Muscle of back (tissue), 3 donors: ENCODE measurements at regions not wholly inside any gene's neighbourhood (a gene's known extent, or its start where the extent isn't known, plus 50 kb on each side); places are given as distances from the start of the nearest gene placed in this dataset.
A peak's percentile ranks its signal among the peaks of the same experiment; 100 is the strongest.
"Not testable (repeated sequence)": the region's sequence is repeated elsewhere in the genome, so short reads cannot be mapped to it uniquely, and the experiment has no call there.

Experiments
- DNase-seq, 3 donors: peaks; one replicate each; pipeline versions ENCODE4 v3.0.0 to v3.0.0-alpha.2; 2013

- DNase-seq: not testable (repeated sequence)
Observed at GRCh38 chr1:146883190-146883589, 54.9 kb upstream of the NBPF12 start.

GRCh38 chr1:146881096-146881495 is 57.0 kb upstream of the NBPF12 start:
- not testable (repeated sequence) for DNase-seq

- DNase-seq: not testable (repeated sequence)
Observed at GRCh38 chr1:146863799-146864319, 74.3 kb upstream of the NBPF12 start.

GRCh38 chr1:146853147-146853546 is 85.0 kb upstream of the NBPF12 start:
- DNase-seq: not testable (repeated sequence)

- not testable (repeated sequence) for DNase-seq
Observed at GRCh38 chr1:146850352-146850889, 87.7 kb upstream of the NBPF12 start.

DNA sequence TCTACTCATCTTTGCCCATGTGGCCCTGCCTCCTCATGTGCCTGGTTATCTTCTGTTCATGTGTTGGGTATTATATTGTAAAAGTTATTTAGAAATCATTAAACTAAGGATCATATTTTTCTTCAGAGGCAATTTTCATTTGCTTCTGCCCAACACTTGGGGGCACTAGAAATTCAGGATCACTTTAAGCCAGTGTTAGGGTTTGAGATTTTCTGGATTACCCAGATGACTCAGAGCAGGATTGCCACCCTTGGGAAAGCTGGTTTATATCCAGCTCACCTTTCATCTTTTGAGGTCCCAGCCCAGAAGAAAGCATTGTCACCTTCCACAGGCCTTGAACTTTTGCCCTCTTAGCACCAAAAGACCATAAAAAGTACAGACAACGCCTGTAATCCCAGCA is 99.4 kb upstream of the NBPF12 start:
- not testable (repeated sequence) for DNase-seq

- DNase-seq: not testable (repeated sequence)
Observed at GRCh38 chr1:146826957-146827356, 111.2 kb upstream of the NBPF12 start.

DNA sequence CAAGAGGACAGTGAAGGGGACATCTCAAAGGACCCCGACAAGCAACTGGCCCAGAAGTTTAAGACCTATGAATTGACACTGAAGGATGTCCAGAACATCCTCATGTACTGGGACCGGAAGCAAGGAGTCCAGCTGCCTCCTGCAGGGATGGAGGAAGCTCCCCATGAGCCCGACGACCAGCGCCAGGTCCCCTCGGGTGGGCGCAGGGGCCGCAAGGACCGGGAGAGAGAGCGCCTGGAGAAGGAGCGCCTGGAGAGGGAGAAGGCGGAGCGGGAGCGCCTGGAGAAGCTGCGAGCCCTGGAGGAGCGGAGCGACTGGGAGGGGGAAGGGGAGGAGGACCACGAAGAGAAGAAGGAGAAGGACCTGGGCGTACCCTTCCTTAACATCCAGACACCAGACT is 143.9 kb upstream of the NBPF12 start:
- DNase-seq: not testable (repeated sequence)

DNA sequence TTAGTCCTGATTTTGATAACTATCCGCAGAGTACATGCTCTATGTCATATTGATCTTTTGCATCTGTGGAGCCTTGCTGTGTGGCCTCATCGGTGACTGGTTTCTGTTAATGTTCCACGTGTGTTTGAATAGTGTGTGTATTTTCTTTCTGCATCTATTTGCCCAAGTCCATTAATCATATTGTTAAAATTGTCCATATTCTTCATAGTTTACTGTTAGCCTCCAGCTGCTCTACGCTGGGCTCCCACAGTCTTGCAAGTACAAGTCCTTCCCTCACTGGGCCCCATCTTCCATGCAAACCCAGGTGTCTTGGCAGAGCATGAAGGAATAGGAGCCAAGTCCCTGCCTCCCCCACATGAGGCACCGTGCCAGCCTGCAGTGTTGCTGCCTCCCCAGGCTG is 145.4 kb upstream of the NBPF12 start:
- peak; percentile 16 to 76 (median 36) for DNase-seq

- DNase-seq: not testable (repeated sequence)
Observed at GRCh38 chr1:146784212-146784940, 153.7 kb upstream of the NBPF12 start.

DNA sequence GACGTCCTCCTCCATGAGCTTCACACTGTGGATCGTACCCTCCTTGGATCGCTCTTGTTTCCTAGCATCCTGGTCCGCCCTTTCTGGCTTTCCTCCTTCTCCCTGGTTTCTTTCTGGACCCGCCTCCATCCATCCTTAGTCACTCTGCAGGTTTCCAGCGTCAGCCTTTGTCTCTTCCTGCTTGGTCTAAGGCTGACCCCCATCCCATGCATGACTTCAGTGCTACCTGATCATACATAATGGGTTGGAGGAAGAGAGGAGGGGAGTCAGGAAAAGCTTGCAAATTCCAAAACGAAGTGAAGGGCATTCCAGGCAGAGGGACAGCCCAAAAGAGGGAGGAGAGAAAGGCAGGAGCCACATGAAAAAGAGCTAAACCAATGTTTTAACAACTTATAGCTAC is 156.9 kb upstream of the NBPF12 start:
- DNase-seq: not testable (repeated sequence)

DNA sequence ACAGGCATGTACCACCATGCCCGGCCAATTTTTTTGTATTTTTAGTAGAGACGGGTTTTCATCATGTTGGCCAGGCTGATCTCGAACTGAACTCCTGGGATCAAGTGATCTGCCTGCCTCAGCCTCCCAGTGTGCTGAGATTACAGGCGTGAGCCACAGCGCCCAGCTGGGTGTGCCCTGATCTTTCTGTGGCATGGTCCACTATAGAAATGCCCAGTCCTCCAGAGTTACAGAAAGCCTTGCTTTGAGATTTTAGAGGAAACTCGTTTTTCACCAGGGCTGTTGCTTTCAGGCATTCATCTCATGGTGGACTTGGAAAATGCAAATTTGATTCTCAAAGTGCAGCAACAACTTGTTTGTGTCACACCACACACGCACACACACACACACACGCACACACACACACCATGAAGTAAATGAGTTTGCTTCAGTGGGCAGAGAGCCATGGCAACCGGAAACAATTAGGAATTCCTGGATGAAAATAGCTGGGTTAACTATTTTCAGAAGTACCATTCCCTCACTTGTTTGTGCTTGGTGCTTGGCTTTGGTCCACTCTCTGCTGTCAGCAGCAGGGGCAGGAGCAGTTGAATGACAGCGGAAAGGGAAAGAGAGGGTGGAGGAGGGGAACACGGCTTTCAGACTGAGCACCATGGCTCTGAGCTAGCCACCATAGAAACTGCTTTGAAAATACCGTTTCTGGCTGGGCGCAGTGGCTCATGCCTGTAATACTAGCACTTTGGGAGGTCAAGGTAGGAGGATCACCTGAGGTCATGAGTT is 160.1 kb upstream of the NBPF12 start:
- peak; percentile 14 to 49 (median 35) for DNase-seq

DNA sequence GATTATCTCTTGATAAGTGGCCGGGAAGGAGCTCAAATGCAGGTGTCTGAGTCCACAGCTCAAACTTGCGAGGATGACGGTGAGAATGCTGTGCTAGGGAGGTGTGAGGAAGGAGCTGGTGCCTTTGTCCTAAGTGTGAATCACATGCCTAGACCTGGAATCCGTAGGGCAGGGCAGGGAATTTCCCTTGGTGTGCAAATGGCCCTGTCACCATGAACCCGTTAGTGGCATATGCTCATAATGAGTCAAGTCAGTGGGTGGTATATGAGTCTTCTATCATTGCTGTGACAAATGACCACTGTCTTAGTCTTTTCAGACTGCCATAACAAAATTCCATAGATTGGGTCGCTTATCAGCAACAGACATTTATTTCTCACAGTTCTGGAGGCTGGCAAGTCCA is 163.1 kb upstream of the NBPF12 start:
- not testable (repeated sequence) for DNase-seq

GRCh38 chr1:146774271-146774670 is 163.9 kb upstream of the NBPF12 start:
- DNase-seq: not testable (repeated sequence)

DNA sequence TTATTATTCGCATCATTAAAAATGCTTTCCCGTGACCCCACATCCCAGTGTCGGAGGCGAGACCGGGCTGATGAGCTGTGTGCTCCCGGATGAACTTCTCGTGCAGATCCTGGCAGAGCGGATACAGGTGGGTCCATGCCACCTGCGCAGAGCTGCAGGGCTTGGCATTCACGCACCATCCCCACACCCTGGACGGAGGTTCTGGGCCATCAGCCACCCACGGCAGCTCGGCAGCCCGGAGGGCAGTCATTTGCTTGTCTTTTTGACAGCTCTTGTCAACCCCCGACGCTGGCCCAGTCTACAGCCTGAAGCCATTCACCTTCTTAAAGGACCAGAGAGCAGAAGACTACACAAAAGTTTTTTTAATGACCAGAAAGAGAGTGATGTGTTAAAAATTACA is 166.7 kb upstream of the NBPF12 start:
- DNase-seq: not testable (repeated sequence)

DNA sequence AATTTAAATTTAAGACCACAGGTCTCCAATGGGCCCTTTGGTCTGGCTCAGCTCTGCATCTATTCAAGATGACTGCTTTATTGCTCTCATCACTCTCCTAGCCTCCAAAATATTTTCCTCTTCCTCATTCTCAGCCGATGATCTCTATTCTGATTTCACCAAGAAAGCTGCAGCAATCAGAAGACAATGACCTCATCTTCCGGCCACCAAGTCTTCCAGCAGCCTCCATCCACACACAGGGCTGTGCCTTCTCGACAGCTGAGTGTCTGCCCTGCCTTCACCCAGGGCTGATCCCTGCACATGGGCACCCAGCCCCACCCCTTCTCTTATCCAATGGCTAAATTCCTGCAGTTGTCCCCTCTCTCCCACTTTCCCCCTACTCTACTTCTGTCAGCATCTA is 167.1 kb upstream of the NBPF12 start:
- not testable (repeated sequence) for DNase-seq

DNA sequence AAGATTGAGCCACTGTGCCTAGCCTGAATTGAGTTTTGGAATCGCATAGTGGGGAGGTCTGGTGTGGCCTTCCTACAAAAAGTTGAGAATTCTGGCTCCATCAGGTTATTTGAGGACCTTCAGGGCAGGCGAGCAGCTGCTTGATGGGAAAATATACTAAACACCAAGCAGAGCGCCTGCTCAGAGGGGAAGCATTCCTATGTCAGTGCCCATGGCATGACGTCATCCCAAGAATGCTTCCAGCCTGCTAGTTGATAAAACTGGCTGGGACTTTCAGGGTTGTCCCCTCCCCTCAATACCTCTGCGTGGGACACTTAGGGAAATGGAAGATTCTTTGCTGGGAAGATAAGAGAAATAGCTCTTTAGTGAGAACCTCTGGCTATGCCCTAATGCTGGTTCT is 174.9 kb upstream of the NBPF12 start:
- not testable (repeated sequence) for DNase-seq

DNA sequence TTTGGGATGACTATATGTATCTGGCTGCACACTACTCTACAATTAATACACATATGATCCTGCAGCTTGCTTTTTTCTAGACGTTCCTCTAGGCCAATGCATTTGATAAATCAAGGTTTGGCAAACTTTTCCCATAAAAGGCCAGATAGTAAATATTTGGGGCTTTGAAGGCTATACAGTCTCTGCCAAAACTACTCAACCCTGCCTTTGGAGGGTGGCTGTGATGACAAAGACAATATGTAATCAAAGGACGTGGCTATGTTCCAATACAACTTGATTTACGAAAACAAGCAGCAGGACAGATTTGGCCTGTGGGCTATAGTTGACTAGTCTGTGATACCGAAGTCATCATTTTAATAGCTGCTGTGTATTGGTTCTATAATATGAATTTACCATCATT is 181.3 kb upstream of the NBPF12 start:
- not testable (repeated sequence) for DNase-seq

DNA sequence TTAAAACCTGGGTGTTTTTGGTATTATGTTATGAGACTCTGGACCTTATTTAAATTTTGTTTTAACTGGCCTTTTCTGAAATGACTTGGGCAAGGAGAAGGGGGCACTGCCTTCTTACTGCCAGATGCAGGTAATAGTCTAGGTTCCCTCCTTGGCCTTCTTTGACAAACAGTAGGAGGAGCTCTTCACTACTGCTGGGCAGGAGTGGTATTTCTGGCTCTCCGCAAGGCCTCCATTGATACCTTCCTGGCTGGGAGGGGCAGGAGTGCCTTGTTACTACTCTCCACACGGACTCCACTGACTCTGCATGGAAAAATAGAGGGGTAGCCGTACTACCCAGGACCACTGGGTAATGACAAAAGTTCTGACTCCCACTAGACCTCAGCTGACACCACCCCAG is 189.4 kb upstream of the NBPF12 start:
- DNase-seq: not testable (repeated sequence)

- not testable (repeated sequence) for DNase-seq
Observed at GRCh38 chr1:146731981-146732680, 206.0 kb upstream of the NBPF12 start.

DNA sequence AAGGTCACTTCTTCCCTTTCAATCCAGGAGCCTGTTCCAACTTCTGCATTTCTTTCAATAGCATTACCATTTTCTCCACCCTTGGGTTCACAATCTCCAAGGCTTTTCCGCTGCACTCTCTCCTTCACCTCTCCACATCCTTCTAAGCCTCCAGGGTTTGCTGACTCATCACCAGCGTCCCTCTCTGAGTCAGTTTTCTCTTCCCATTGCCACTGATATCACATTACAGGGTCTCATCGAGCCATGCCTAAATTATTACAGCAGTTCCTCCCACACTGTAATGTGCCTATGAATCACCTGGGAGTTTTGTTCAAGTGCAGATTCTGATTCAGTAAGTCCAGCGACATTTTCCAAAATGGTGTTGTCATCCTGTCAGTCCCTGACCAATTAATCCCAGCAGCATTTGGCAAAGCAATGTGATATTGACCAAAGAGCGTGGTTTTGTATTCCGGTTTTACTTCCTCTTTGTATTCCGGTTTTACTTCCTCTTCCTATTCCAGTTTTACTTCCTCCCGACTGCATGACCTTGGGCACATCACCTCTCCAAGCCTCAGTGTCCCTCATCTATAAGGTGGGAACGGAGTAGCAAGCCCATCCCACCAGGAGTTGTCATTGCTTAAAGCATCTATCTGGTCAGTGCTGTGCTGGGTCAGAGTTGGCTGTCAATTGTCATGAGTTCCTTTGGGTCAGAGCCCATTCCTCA is 208.3 kb upstream of the NBPF12 start:
- DNase-seq: not testable (repeated sequence)
